Stomach (tissue), 8 donors: ENCODE measurements at regions not wholly inside any gene's neighbourhood (a gene's known extent, or its start where the extent isn't known, plus 50 kb on each side); places are given as distances from the start of the nearest gene placed in this dataset.

Experiments
- DNase-seq, 2 donors: peaks; one replicate each; pipeline versions ENCODE4 v3.0.0 to v3.0.0-alpha.2; 2013 to 2019
- H3K27ac ChIP-seq, 5 donors: fragments of 200-600 bp in 4 of 5; sonication (generic) in 4 of 5; one replicate each; pipeline ENCODE4 v1.5.1; 2013 to 2019; ENCODE audit warnings: mild to moderate bottlenecking in 1 of 5, moderate library complexity in 1 of 5
- H3K27me3 ChIP-seq, 3 donors: fragments of 200-600 bp; sonication (generic); one replicate each; pipeline ENCODE4 v1.5.1; 2017 to 2019; ENCODE audit warnings: mixed run types in 1 of 3
- H3K36me3 ChIP-seq, 4 donors: fragments of 200-600 bp; sonication (generic); 1 replicate in 3 of 4; 2 replicates in 1 of 4; pipeline ENCODE4 v1.5.1; 2016 to 2019
- H3K4me1 ChIP-seq, 4 donors: fragments of 200-600 bp; sonication (generic); one replicate each; pipeline ENCODE4 v1.5.1; 2016 to 2019
- H3K4me3 ChIP-seq, 4 donors: fragments of 200-600 bp; sonication (generic) in 3 of 4; one replicate each; pipeline ENCODE4 v1.5.1; 2016 to 2019; ENCODE audit warnings: mild to moderate bottlenecking in 1 of 4
- H3K9me3 ChIP-seq, 4 donors: fragments of 200-600 bp; sonication (generic); one replicate each; pipeline ENCODE4 v1.5.1; 2016 to 2019
- CTCF ChIP-seq, 7 experiments: fragments of 450-650 bp in 4 of 7; fragments of 200-600 bp in 3 of 7; sonication (generic) in 3 of 7; IDR thresholded peaks; one replicate each; pipeline ENCODE4 v1.5.1; 2016 to 2019; ENCODE audit warnings: antibody characterized with exemption in 7 of 7, control low read depth in 2 of 7, mild to moderate bottlenecking in 1 of 7
- EP300 ChIP-seq: sonication (generic); formaldehyde crosslinking; IDR thresholded peaks from one replicate; pipeline ENCODE4 v1.6.1; 2017; ENCODE audit warnings: antibody characterized with exemption
- POLR2A ChIP-seq, 4 donors: fragments of 450-650 bp; IDR thresholded peaks; one replicate each; pipeline ENCODE4 v1.6.1; 2016; ENCODE audit warnings: antibody characterized with exemption in 4 of 4, control low read depth in 2 of 4, mild to moderate bottlenecking in 1 of 4, moderate library complexity in 1 of 4
- POLR2AphosphoS5 ChIP-seq, 3 donors: sonication (generic); formaldehyde crosslinking; IDR thresholded peaks; one replicate each; pipeline ENCODE4 v1.6.1; 2016; ENCODE audit warnings: antibody characterized with exemption in 3 of 3
- WGBS, 5 donors: extraction: QIAGEN DNeasy Blood & Tissue Kit in 3 of 5; methylation state at CpG; one replicate each; pipeline versions ENCODE4 v1.1.5 to v1.1.7; 2013 to 2018; 5-methylcytosine and 5-hydroxymethylcytosine counted together
- intact Hi-C: fragments of 100-400 bp; cut with DNase I; formaldehyde crosslinking; loops from one replicate; pipeline ENCODE4 v1.15.1; 2023; ENCODE audit warnings: low total_unique reads
- donor health status: healthy with polysubstance abuse.
- donor health status: Bipolar disorder and iron deficiency.
- donor health status: healthy.

GRCh38 chr19:30249911-30250310 lies 122.3 kb upstream of the ZNF536 start:
- Histone ChIP-seq H3K27me3 (peaks cover 0 to 56% (median 4%) of the 10 kb centered on the region in 3 donors), H3K27ac (no peak overlapping the region), H3K36me3 (no peaks in the 10 kb centered on the region), H3K4me1 (no peaks in the 10 kb centered on the region), H3K4me3 (no peak overlapping the region), H3K9me3 (no peaks in the 10 kb centered on the region)
- TF ChIP-seq EP300 (no peak), CTCF (IDR thresholded peaks at IDR 0.05) (no peak), POLR2AphosphoS5 (IDR thresholded peaks at IDR 0.05) (no peak), POLR2A (IDR thresholded peaks at IDR 0.05) (no peak)
- WGBS, 5 donors = 48 to 64% (median 61%) methylated on average over 4 of the region's 4 CpGs
- DNase-seq = no peak
- intact Hi-C loops = no loop called here

- Histone ChIP-seq H3K27ac (no peak overlapping the region), H3K4me1 (no peaks in the 10 kb centered on the region), H3K27me3 (peaks cover 0 to 68% (median 4%) of the 10 kb centered on the region in 3 donors), H3K36me3 (no peaks in the 10 kb centered on the region), H3K4me3 (no peak overlapping the region), H3K9me3 (no peaks in the 10 kb centered on the region)
- WGBS, 5 donors = 82 to 93% (median 88%) methylated on average over 5 of the region's 5 CpGs
- TF ChIP-seq CTCF (IDR thresholded peaks at IDR 0.05) (no peak), POLR2A (IDR thresholded peaks at IDR 0.05) (no peak), EP300 (no peak), POLR2AphosphoS5 (IDR thresholded peaks at IDR 0.05) (no peak)
- intact Hi-C loops = no loop called here
- DNase-seq = no peak
Measured at GRCh38 chr19:30252214-30252613, 120.0 kb upstream of the ZNF536 start.

GRCh38 chr19:30253581-30253996 lies 118.6 kb upstream of the ZNF536 start:
- no peak overlapping the region for H3K4me3 ChIP-seq
- DNase-seq = no peak
- H3K27me3 ChIP-seq = peaks cover 0 to 64% (median 4%) of the 10 kb centered on the region in 3 donors
- peak overlapping the region in 1 of 5 donors; percentile 9 for H3K27ac ChIP-seq
- intact Hi-C loops = no loop called here
- no peak for TF ChIP-seq CTCF (IDR thresholded peaks at IDR 0.05)
- TF ChIP-seq POLR2AphosphoS5 (IDR thresholded peaks at IDR 0.05) = no peak
- TF ChIP-seq EP300 = no peak
- TF ChIP-seq POLR2A (IDR thresholded peaks at IDR 0.05) = no peak
- no peaks in the 10 kb centered on the region for H3K4me1 ChIP-seq
- H3K36me3 ChIP-seq = no peaks in the 10 kb centered on the region
- no peaks in the 10 kb centered on the region for H3K9me3 ChIP-seq
- 41 to 60% (median 49%) methylated on average over 15 of the region's 15 CpGs for WGBS, 5 donors

- DNase-seq = no peak
- no peak overlapping the region for H3K4me3 ChIP-seq
- intact Hi-C loops = no loop called here
- H3K27ac ChIP-seq = no peak overlapping the region
- TF ChIP-seq CTCF (IDR thresholded peaks at IDR 0.05) = no peak
- TF ChIP-seq POLR2A (IDR thresholded peaks at IDR 0.05) = no peak
- no peak for TF ChIP-seq POLR2AphosphoS5 (IDR thresholded peaks at IDR 0.05)
- TF ChIP-seq EP300 = no peak
- H3K9me3 ChIP-seq = no peaks in the 10 kb centered on the region
- no peaks in the 10 kb centered on the region for H3K36me3 ChIP-seq
- WGBS, 5 donors = 57 to 62% (median 60%) methylated on average over 5 of the region's 5 CpGs
- no peaks in the 10 kb centered on the region for H3K4me1 ChIP-seq
- peaks cover 0 to 59% (median 4%) of the 10 kb centered on the region in 3 donors for H3K27me3 ChIP-seq
Measured at GRCh38 chr19:30254158-30254557, 118.0 kb upstream of the ZNF536 start.
